ENCODE measurements at regions not wholly inside any gene's neighbourhood (a gene's known extent, or its start where the extent isn't known, plus 50 kb on each side); places are given as distances from the start of the nearest gene placed in this dataset.

DNA sequence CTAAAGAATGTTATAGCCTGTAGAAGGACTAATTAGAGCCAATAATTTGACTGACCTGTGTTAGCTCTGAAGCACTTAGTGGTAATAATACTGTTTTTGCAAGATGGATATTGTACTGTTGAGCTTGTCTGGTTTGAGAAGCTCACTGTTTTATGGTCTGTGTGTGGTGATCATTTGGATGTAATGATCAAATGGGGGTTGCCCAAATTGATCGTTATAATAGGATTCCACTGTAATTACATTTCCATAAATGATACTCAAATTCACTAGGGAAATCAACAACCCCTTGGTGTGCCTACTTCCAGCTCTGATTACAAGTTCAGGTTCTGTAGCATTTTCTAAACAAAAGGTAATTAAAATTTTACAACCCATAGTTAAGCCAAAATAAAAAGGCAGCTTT lies 971.4 kb downstream of the TTLL7 start:
- Histone ChIP-seq H3K4me1 (no peaks in the 10 kb centered on the region), H3K36me3 (no peaks in the 10 kb centered on the region), H3K27ac (no peak overlapping the region), H3K27me3 (no peaks in the 10 kb centered on the region), H3K4me3 (no peak overlapping the region), H3K9me3 (no peaks in the 10 kb centered on the region)
- TF ChIP-seq POLR2A (IDR thresholded peaks at IDR 0.05) = no peak
- TF ChIP-seq EP300 (IDR thresholded peaks at IDR 0.05) = no peak
- TF ChIP-seq POLR2AphosphoS5 (IDR thresholded peaks at IDR 0.05) = no peak
- TF ChIP-seq, protein P1, sequence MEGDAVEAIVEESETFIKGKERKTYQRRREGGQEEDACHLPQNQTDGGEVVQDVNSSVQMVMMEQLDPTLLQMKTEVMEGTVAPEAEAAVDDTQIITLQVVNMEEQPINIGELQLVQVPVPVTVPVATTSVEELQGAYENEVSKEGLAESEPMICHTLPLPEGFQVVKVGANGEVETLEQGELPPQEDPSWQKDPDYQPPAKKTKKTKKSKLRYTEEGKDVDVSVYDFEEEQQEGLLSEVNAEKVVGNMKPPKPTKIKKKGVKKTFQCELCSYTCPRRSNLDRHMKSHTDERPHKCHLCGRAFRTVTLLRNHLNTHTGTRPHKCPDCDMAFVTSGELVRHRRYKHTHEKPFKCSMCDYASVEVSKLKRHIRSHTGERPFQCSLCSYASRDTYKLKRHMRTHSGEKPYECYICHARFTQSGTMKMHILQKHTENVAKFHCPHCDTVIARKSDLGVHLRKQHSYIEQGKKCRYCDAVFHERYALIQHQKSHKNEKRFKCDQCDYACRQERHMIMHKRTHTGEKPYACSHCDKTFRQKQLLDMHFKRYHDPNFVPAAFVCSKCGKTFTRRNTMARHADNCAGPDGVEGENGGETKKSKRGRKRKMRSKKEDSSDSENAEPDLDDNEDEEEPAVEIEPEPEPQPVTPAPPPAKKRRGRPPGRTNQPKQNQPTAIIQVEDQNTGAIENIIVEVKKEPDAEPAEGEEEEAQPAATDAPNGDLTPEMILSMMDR (IDR thresholded peaks at IDR 0.05) = no peak
- DNase-seq = no peak
- no peak for ATAC-seq (ENCODE audit: low FRiP score in 2 of 2)
- 77 to 97% methylated on average over 1 of the region's 1 CpG for WGBS, 2 donors

GRCh38 chr1:83026745-83027144 lies 972.2 kb downstream of the TTLL7 start:
- no peak overlapping the region for H3K27ac ChIP-seq
- WGBS, 2 donors = 78% methylated on average over 2 of the region's 2 CpGs
- H3K36me3 ChIP-seq = no peaks in the 10 kb centered on the region
- no peak overlapping the region for H3K4me3 ChIP-seq
- DNase-seq = no peak
- peak in 1 of 2 donors; percentile 17 for ATAC-seq (ENCODE audit: low FRiP score in 2 of 2)
- H3K9me3 ChIP-seq = no peaks in the 10 kb centered on the region
- TF ChIP-seq, protein P1 (IDR thresholded peaks at IDR 0.05) = no peak
- TF ChIP-seq EP300 (IDR thresholded peaks at IDR 0.05) (no peak), POLR2A (IDR thresholded peaks at IDR 0.05) (no peak), POLR2AphosphoS5 (IDR thresholded peaks at IDR 0.05) (no peak)
- H3K27me3 ChIP-seq = no peaks in the 10 kb centered on the region
- H3K4me1 ChIP-seq = no peaks in the 10 kb centered on the region

GRCh38 chr1:83024251-83024767 lies 974.6 kb downstream of the TTLL7 start:
- TF ChIP-seq EP300 (IDR thresholded peaks at IDR 0.05) = no peak
- TF ChIP-seq POLR2AphosphoS5 (IDR thresholded peaks at IDR 0.05) = no peak
- TF ChIP-seq POLR2A (IDR thresholded peaks at IDR 0.05) = no peak
- TF ChIP-seq, protein P1 (IDR thresholded peaks at IDR 0.05) = no peak
- Histone ChIP-seq H3K9me3 (peaks cover 0 to 7% (median 2%) of the 10 kb centered on the region in 4 donors), H3K27ac (no peak overlapping the region), H3K4me1 (no peaks in the 10 kb centered on the region), H3K27me3 (no peaks in the 10 kb centered on the region), H3K36me3 (no peaks in the 10 kb centered on the region), H3K4me3 (no peak overlapping the region)
- no peak for DNase-seq
- peak in 1 of 2 donors; percentile 49 for ATAC-seq (ENCODE audit: low FRiP score in 2 of 2)
- 85 to 93% methylated on average over 2 of the region's 2 CpGs for WGBS, 2 donors

DNA sequence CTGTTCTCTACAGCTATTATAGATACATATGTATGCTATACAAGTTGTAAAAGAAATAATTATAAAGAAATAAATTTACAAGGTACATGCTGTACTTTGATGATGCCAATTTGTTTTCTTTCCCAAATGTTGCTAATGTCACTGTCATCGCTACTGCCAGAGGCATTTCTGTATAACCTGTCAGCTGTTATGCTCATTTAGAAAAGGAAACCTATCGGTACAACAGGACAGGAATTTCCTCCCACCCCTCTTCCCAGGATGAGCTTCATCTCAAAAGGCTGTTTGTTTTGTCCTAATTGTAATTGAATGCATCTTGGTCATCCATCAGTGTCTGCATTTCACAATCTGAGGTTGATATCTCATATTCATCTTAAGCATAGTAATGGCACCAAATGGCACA lies 975.7 kb downstream of the TTLL7 start:
- Histone ChIP-seq H3K4me3 (no peak overlapping the region), H3K36me3 (no peaks in the 10 kb centered on the region), H3K4me1 (no peaks in the 10 kb centered on the region), H3K27ac (no peak overlapping the region), H3K27me3 (no peaks in the 10 kb centered on the region), H3K9me3 (peaks cover 0 to 7% (median 2%) of the 10 kb centered on the region in 4 donors)
- TF ChIP-seq POLR2A (IDR thresholded peaks at IDR 0.05) = no peak
- no peak for TF ChIP-seq POLR2AphosphoS5 (IDR thresholded peaks at IDR 0.05)
- TF ChIP-seq, protein P1 (IDR thresholded peaks at IDR 0.05) = no peak
- no peak for TF ChIP-seq EP300 (IDR thresholded peaks at IDR 0.05)
- WGBS, 2 donors = 78 to 84% methylated on average over 2 of the region's 2 CpGs
- DNase-seq (no peak), ATAC-seq (ENCODE audit: low FRiP score in 2 of 2) (no peak)

GRCh38 chr1:83022206-83022605 lies 976.7 kb downstream of the TTLL7 start:
- H3K9me3 ChIP-seq = peaks cover 0 to 7% (median 2%) of the 10 kb centered on the region in 4 donors
- no peak overlapping the region for H3K27ac ChIP-seq
- no peak for DNase-seq
- no peaks in the 10 kb centered on the region for H3K27me3 ChIP-seq
- no peaks in the 10 kb centered on the region for H3K4me1 ChIP-seq
- no peak for ATAC-seq (ENCODE audit: low FRiP score in 2 of 2)
- WGBS, 2 donors = 86 to 95% methylated on average over 1 of the region's 1 CpG
- no peaks in the 10 kb centered on the region for H3K36me3 ChIP-seq
- TF ChIP-seq, protein P1 (IDR thresholded peaks at IDR 0.05) = no peak
- no peak for TF ChIP-seq POLR2AphosphoS5 (IDR thresholded peaks at IDR 0.05)
- TF ChIP-seq EP300 (IDR thresholded peaks at IDR 0.05) = no peak
- no peak for TF ChIP-seq POLR2A (IDR thresholded peaks at IDR 0.05)
- no peak overlapping the region for H3K4me3 ChIP-seq

All from upper lobe of left lung (tissue), 6 donors.